ENCODE measurements at regions not wholly inside any gene's neighbourhood (a gene's known extent, or its start where the extent isn't known, plus 50 kb on each side); places are given as distances from the start of the nearest gene placed in this dataset.

DNA sequence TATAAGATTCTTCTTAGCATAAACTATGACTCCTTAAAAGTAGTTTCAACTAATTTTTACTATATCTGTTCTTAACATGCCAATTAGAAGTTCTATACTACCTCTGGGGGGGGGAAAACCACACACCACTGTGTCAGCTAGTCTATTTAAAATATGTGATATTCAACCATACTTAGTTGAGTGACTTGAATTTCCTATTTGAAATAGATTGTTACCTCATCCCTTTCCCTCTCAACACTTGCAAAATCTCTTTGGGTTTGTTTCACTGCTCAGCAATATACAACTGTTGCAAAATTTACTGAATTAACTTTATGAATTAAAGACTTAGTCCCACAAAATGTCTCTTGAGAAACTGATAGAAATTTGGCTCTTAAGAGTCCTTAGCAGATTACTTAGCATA lies 151.1 kb upstream of the POU5F2 start:
- no peak overlapping the region for H3K27ac ChIP-seq (ENCODE audit: low read depth, low read length)
- H3K23ac ChIP-seq (ENCODE audit: insufficient read length): no peak overlapping the region
- no peak overlapping the region for H2BK15ac ChIP-seq (ENCODE audit: low read length)
- H3K4me3 ChIP-seq (ENCODE audit: extremely low read depth in 1 of 4, insufficient read depth in 2 of 4, low read depth in 3 of 4, low read length in 4 of 4): no peak overlapping the region
- no peak overlapping the region for H3K18ac ChIP-seq (ENCODE audit: extremely low read depth, low read length)
- FAIRE-seq (no peak), DNase-seq (ENCODE audit: low read depth in 1 of 2, low spot score in 2 of 2) (no peak)
- no peak overlapping the region for H2BK5ac ChIP-seq (ENCODE audit: low read depth, low read length)
- no peaks in the 10 kb centered on the region for H3K9me3 ChIP-seq (ENCODE audit: insufficient read depth in 2 of 2, low read depth in 1 of 2, low read length in 1 of 2)
- CTCF ChIA-PET (ENCODE audit: partially characterized antibody): interaction anchor here (1.1 kb wide), 1 partner anchor 9 kb away, joined by 5 read pairs; no protein-coding TSS in a partner anchor
- H3K4me2 ChIP-seq (ENCODE audit: insufficient read depth in 1 of 2, low read depth in 2 of 2, low read length in 2 of 2): no peak overlapping the region
- no peaks in the 10 kb centered on the region for H3K79me2 ChIP-seq (ENCODE audit: control insufficient read depth in 1 of 2, insufficient read depth in 2 of 2, low read length in 2 of 2)
- H3K23me2 ChIP-seq (ENCODE audit: low read depth, low read length): no peaks in the 10 kb centered on the region
- H3K79me1 ChIP-seq (ENCODE audit: low read depth, low read length): no peaks in the 10 kb centered on the region
- TF ChIP-seq CREB1 (IDR thresholded peaks at IDR 0.05): no peak
- no peak for TF ChIP-seq SP2 (IDR thresholded peaks at IDR 0.05; ENCODE audit: low read length)
- TF ChIP-seq HDAC6 (IDR thresholded peaks at IDR 0.05; ENCODE audit: low read depth, low read length): no peak
- TF ChIP-seq, protein P1, sequence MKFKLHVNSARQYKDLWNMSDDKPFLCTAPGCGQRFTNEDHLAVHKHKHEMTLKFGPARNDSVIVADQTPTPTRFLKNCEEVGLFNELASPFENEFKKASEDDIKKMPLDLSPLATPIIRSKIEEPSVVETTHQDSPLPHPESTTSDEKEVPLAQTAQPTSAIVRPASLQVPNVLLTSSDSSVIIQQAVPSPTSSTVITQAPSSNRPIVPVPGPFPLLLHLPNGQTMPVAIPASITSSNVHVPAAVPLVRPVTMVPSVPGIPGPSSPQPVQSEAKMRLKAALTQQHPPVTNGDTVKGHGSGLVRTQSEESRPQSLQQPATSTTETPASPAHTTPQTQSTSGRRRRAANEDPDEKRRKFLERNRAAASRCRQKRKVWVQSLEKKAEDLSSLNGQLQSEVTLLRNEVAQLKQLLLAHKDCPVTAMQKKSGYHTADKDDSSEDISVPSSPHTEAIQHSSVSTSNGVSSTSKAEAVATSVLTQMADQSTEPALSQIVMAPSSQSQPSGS (IDR thresholded peaks at IDR 0.05; ENCODE audit: low read length): no peak
- TF ChIP-seq HDAC2 (IDR thresholded peaks at IDR 0.05; ENCODE audit: borderline replicate concordance in 1 of 2, low read depth in 2 of 2, low read length in 2 of 2): no peak
- no peak for TF ChIP-seq BCL11A (IDR thresholded peaks at IDR 0.05; ENCODE audit: low read depth in 2 of 2, low read length in 2 of 2)
- no peak for TF ChIP-seq CEBPB (IDR thresholded peaks at IDR 0.05; ENCODE audit: low read depth, low read length)
- TF ChIP-seq ZNF274 (IDR thresholded peaks at IDR 0.05; ENCODE audit: borderline replicate concordance, extremely low read depth, low read length): no peak
- TF ChIP-seq, protein P2, sequence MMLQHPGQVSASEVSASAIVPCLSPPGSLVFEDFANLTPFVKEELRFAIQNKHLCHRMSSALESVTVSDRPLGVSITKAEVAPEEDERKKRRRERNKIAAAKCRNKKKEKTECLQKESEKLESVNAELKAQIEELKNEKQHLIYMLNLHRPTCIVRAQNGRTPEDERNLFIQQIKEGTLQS (IDR thresholded peaks at IDR 0.05; ENCODE audit: insufficient read depth, low read depth, low read length): no peak
- TF ChIP-seq EGR1 (IDR thresholded peaks at IDR 0.05; ENCODE audit: borderline replicate concordance, low read depth, low read length): no peak
- no peak for TF ChIP-seq TCF12 (IDR thresholded peaks at IDR 0.05; ENCODE audit: low read depth, low read length)
- no peak for TF ChIP-seq CBX8 (IDR thresholded peaks at IDR 0.05; ENCODE audit: borderline replicate concordance, low read depth, low read length)
- no peak for TF ChIP-seq RFX5 (IDR thresholded peaks at IDR 0.05; ENCODE audit: borderline replicate concordance, low read depth, low read length)
- no peak overlapping the region for H3K9ac ChIP-seq (replicated peaks in 1 of 4; ENCODE audit: extremely low read depth in 1 of 4, low read depth in 3 of 4, low read length in 3 of 4)
- H3K4ac ChIP-seq (replicated peaks; ENCODE audit: insufficient read length, low read depth, low read length): no peak overlapping the region
- no peaks in the 10 kb centered on the region; a peak in 1 of 7 replicates for H3K4me1 ChIP-seq (replicated peaks in 1 of 4; ENCODE audit: control insufficient read depth in 3 of 4, insufficient read depth in 4 of 4, low read length in 3 of 4)
- H3K27me3 ChIP-seq (replicated peaks in 1 of 4; ENCODE audit: control insufficient read depth in 3 of 4, extremely low read depth in 1 of 4, insufficient read depth in 3 of 4, low read length in 3 of 4): peaks cover 0 to 1% (median 0%) of the 10 kb centered on the region in 4 experiments; a peak in 1 of 7 replicates
- no peak overlapping the region for H4K8ac ChIP-seq (ENCODE audit: extremely low read depth, insufficient read depth, low read length)
- H3K14ac ChIP-seq (ENCODE audit: insufficient read length): no peak overlapping the region
- H2AK5ac ChIP-seq (ENCODE audit: low read depth, low read length): no peak overlapping the region
- H2BK12ac ChIP-seq (ENCODE audit: low read depth, low read length): no peak overlapping the region
- no peak overlapping the region for H2AFZ ChIP-seq (ENCODE audit: low read length)
- H3K56ac ChIP-seq (replicated peaks; ENCODE audit: insufficient read length, low read depth, low read length): no peak overlapping the region
- POLR2A ChIA-PET (ENCODE audit: partially characterized antibody): no interaction called here
- no peak overlapping the region for H4K91ac ChIP-seq (replicated peaks; ENCODE audit: insufficient read length, low read length)
- no peaks in the 10 kb centered on the region for H3K36me3 ChIP-seq (ENCODE audit: control insufficient read depth in 2 of 4, insufficient read depth in 4 of 4, low read length in 3 of 4)
- no peak overlapping the region for H4K5ac ChIP-seq (ENCODE audit: insufficient read length, low read depth, low read length)
- H2BK120ac ChIP-seq (replicated peaks; ENCODE audit: low read depth, low read length): no peak overlapping the region
- no peak overlapping the region for H2BK20ac ChIP-seq (ENCODE audit: low read length)
- H4K20me1 ChIP-seq (replicated peaks in 1 of 2; ENCODE audit: control insufficient read depth in 1 of 2, insufficient read depth in 2 of 2, low read length in 2 of 2): no peaks in the 10 kb centered on the region

All from H1 (cell line).